ENCODE measurements at regions not wholly inside any gene's neighbourhood (a gene's known extent, or its start where the extent isn't known, plus 50 kb on each side); places are given as distances from the start of the nearest gene placed in this dataset.

DNA sequence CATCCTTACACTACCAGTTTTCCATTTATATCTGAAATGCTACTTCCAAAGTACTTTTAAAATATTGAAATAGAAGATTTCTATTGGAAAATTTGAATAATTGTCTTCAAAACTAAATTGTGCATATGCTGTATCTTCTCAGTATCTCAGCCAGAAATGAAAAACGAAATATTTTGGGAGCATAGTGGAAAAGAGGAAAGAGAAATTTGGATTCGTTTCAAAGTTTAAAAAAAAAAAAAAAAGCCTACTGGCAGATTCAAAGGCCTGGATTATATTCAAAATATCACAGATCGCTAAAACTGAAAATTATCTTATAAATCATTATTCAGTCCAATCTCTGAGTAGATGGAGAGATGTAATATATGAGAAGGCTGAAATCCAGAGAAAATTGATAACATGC lies 440.7 kb downstream of the TAF11L14 start:
- intact Hi-C loops (cut with DNase I) = no loop called here
- DNase-seq (ENCODE audit: low spot score) = no peak

DNA sequence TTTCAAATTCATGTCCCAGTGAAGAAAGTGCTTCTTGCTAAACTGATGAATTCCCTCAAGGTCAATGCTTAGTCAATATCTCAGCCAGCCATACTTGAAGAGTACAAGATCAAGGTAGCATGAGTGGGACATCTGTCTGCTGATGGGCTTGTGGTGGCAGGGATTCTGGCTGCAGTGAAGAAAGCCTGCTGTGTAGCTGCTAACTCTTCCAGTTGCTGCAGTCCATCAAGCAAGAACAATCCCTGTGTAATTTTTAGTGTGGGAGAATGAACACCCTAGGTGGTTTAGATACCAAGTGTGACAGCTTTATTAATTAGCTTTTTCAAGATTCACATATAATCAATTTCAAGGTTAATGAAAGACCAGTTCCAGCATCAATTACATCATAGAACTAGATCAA lies 443.9 kb downstream of the TAF11L14 start:
- no peak for DNase-seq (ENCODE audit: low spot score)
- intact Hi-C loops (cut with DNase I) = no loop called here

DNA sequence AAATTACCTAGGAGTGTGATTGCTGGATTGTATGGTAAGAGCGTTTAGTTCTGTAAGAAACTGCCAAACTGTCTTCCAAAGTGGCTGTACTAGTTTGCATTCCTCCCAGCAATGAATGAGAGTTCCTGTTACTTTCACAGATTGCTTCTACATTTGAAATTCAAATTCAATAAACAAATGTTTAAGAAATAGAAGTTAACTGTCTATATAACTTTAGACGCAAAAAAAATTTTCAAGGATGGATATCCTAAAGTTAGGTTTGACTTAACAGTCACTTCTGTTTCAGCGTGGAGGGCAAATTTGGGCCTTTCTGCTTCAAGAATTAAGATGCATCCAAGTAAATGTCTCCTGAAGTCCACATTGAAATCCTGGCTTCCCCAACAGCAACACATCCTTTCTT lies 445.6 kb downstream of the TAF11L14 start:
- no peak for DNase-seq (ENCODE audit: low spot score)
- intact Hi-C loops (cut with DNase I) = no loop called here

DNA sequence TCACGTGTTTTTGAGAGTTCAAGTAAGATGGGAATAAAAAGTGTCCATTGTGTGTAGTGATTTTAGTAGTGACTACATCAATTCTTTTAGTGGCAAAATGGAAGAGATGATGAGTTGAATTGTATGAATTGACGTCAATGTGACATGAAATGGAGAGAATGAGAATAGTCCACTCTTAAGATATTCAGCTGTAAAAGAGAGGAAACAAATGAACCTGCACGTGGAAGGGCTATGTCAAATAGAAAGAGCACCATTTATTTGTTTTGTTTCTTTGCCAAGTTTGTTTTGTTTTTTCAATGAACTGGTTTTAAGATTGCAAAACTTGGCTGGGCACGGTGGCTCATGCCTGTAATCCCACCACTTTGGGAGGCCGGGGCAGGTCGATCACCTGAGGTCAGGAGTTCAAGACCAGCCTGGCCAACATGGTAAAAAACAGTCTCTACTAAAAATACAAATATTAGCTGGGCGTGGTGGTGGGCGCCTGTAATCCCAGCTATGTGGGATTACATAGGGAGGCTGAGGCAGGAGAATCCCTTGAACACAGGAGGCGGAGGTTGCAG lies 453.8 kb downstream of the TAF11L14 start:
- intact Hi-C loops (cut with DNase I) = no loop called here
- DNase-seq (ENCODE audit: low spot score) = no peak

DNA sequence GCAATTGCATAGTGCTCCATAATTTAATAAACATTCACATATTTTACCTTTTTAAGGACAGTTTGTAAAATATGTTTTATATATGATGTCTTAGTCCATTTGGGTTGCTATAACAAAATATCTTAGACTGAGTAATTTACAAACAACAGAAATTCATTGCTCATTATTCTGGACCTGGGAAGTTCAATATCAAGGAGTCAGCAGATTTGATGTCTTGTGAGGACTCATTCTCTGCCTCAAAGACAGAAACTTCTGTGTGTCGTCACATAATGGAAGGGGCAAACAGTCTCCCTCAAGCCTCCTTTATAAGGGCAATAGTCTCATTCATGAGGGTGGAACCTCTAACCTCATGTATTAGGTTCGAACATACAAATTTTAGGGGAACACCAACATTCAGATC lies 455.9 kb downstream of the TAF11L14 start:
- no peak for DNase-seq (ENCODE audit: low spot score)
- intact Hi-C loops (cut with DNase I) = no loop called here

DNA sequence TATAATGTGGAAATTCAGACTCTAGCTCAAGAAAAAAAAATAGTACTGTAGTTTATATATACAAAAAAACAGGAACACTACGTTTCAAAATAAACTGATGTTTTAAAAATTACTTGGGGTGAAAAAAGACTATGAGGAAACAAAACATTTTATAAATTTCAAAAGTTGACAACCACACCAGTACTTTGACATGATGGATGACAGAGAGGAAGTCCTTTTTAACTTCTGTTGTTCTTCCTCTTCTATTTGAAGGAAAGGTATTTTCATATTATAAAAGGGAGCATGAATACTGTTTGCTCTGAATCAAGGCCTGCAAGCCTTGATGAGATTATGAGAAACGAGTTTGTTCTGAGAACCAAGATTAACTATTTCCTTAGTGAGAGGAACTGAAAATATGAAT lies 456.9 kb downstream of the TAF11L14 start:
- no peak for DNase-seq (ENCODE audit: low spot score)
- intact Hi-C loops (cut with DNase I) = no loop called here

DNA sequence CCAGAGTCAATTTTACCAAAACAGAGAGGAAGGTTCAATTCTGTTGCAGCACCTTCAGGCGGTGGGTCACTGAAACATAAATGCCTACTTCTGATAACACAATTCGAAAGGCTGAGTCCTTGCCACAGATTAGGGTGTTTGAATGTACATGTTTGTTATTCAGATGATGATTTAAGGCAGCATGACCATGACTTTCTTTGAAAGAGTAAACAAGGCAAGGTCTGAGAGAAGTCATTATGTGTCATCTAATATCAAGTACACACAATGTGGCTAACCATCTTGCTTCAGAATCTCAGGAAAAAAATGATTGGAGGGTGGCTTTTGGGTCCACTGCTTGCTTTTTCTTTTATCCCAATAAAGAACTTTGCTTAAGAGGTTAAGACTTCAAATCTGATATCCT lies 457.5 kb downstream of the TAF11L14 start:
- DNase-seq (ENCODE audit: low spot score) = no peak
- intact Hi-C loops (cut with DNase I) = no loop called here

DNA sequence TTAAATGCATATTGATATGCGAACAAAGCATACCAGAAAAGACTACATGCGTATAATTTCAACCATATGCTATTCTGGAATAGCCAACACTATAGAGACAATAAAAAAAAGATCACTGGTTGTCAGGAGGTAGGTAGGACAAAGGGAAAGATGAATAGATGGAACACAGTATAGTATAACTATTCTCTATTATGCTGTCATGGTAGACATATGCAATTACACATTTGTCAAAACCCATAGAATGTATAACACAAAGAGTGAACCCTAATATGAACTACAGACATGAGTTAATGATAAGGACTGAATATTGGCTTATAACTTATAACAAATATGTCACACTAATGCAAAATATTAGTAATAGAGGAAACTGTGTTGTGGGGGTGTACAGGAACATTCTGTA lies 460.8 kb downstream of the TAF11L14 start:
- intact Hi-C loops (cut with DNase I) = no loop called here
- no peak for DNase-seq (ENCODE audit: low spot score)

DNA sequence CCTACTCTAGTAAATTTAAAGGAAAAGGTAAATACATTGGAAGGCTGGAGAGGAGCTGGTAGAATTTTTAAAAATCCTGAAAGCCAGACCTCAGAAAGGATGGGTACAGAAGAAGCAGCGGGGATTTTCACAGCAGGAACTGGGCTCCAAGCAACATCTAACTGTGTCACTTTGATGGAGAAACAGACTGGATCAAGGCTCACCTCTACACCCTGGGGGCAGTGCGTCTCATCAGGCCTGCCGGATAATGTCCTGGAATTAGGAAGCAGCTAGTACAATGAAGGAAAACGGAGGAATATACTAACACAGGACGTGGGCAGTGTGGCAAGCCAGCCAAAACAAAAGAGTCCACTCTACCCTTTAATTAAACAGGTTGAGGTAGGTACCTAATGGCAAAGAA lies 463.6 kb downstream of the TAF11L14 start:
- no peak for DNase-seq (ENCODE audit: low spot score)
- intact Hi-C loops (cut with DNase I) = no loop called here

DNA sequence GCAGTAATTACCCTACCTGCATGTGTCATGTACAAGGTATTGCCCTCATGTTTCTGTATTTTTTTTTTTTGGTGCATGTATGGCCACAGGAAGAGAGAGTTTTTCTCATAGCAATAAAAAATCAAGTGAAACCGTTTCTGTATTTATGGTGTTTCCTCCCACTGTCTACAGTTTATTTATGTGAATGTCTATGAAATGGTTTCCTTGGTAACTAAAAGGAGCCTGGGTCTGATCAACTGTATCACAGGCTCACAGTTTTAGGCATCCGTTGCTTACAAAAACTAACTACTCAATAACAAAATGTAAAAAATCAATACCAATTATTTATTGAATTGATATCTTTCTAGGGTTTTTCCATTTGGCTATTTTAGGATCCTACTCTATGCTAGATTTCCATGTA lies 464.4 kb downstream of the TAF11L14 start:
- intact Hi-C loops (cut with DNase I) = no loop called here
- no peak for DNase-seq (ENCODE audit: low spot score)

DNA sequence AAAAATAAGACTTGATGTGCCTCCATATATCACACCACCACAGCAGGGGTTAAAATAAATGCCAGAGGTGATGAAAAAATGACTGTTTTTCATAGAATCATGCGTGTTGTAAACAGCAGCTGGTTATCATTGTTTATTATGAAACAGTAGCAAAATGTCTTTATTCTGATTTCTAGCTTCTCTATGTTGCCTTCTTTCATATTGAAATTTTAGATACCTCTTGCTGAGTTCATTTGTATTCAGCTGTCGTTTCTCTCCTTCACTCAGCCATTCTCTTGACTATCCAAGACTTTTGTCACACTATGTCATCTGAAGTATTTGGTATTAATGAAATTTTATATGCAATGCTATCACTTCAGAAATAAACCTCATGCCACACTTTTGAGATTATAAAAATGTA lies 465.0 kb downstream of the TAF11L14 start:
- intact Hi-C loops (cut with DNase I) = no loop called here
- DNase-seq (ENCODE audit: low spot score) = no peak

DNA sequence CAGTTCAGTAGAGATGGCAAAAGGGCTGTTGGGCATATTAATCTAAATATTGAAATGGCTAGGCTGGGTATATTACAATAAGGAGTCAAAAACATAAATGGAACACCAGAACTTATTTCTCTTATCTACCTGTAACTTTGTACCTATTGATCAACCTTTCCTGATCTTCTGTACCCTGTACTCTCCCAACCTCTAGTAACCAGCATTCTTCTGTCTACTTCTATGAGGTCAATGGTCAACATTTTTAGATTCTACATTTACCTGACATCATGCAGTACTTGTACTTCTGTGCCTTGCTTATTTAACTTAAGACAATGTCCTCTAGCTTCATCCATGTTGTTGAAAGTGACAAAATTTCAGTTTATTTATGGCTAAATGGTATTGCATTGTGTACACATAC lies 467.3 kb downstream of the TAF11L14 start:
- intact Hi-C loops (cut with DNase I) = no loop called here
- DNase-seq (ENCODE audit: low spot score) = no peak

DNA sequence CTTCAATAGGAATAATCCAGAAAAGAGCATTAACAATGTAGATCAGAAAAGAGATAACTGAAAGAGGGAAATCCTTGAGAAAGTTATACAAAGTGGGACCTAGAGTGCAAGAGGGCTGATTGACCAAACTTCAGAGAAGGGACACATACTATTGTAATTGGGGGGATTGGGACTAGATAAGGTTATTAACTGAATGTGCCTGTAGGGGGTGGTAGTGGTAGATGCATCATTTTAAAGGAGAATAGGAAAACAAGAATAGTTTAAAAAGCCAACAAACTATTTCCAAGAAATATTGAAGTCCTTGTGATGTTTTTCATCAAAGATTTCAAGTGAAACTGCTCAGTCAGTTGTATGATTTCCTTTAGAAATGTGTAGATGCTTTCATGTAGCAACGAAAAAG lies 468.5 kb downstream of the TAF11L14 start:
- no peak for DNase-seq (ENCODE audit: low spot score)
- intact Hi-C loops (cut with DNase I) = no loop called here

DNA sequence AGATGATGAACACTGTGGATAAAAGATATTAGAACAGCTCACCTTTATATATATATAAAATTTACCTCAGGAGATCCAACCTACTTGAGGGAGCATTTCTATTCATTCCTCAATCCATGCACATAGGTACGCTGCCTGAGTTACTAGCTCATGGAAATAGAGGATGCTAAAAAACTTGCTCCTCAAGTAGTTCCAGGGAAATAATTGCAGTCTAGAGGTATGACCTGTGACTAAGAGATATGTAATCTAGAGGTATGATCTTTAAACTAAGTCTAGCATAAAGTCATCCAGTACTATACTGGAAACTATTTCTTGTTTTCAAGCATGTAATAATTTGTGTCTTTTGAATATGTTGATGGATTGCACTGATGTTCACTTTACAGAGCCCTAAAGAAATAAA lies 471.2 kb downstream of the TAF11L14 start:
- no peak for DNase-seq (ENCODE audit: low spot score)
- intact Hi-C loops (cut with DNase I) = no loop called here

DNA sequence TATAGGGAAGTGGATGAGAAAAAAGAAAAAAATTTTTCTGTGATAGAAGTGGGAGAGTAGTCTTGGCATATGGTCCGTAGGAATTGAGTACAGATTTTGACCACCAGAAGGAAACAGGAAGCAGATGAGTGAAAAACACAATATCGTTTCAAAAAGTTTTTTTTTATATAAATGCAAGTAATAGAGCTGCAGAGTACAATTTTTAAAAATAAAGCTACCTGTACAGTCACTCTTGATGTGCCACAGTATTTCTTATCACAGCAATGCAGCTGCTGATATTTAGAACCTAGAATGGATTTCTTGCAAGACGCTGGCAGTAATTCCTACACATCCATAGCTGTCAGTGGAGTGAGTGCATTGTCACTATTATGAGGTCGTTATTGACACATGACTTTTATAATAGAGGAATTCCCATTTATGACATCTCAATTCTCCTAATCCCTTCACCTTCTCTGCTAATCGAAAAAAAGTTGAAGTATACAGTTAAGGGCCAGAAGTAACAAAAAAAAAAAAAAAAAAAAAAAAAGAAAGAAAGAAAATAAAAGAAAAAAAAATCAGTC lies 477.7 kb downstream of the TAF11L14 start:
- intact Hi-C loops (cut with DNase I) = no loop called here
- no peak for DNase-seq (ENCODE audit: low spot score)

DNA sequence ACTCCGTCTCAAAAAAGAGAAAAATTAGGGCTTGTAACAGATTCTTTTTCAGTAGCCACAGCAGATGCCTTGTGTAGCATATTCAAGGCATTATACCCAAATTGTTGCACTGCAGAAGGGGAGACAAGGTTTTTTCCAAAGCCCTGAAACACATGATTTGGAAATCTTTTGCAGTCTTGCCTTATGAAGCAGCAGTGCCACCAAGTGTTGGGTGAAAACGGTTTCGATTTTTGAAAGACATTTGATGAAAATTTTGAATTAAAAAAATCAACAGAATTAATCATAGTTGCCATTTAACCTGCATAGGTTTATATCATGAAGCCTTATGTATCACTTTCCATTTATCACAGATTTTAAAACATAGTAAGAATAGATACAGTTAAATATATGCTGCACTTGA lies 479.5 kb downstream of the TAF11L14 start:
- no peak for DNase-seq (ENCODE audit: low spot score)
- intact Hi-C loops (cut with DNase I) = no loop called here

DNA sequence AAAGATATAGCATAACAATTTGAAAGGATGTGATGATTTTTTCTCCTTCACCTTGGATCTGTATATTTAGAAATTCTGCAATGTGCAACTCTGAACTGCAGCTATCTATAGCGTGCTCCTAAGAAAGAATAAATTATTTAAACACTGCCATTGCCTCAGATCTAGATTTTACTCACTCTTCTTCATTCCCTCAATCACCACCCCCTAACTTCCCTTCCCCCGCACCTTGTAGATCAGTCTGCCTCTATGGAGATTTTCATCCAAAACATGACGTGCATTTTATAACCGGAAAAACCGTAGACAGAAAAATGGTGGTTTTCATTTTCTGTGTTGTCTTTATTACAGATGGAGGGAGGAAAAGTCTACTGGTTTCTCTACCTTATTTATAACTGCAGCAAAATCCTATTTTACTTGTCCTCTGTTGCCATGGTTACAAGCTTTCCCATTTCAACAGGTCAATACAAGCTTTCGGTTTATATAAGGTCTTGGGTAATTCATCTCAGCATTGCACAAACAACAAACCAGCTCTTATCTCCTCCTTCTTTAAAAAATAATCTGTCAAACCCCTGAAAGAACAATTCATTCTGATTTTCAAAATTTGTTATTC lies 480.0 kb downstream of the TAF11L14 start:
- DNase-seq (ENCODE audit: low spot score) = no peak
- intact Hi-C loops (cut with DNase I) = no loop called here

DNA sequence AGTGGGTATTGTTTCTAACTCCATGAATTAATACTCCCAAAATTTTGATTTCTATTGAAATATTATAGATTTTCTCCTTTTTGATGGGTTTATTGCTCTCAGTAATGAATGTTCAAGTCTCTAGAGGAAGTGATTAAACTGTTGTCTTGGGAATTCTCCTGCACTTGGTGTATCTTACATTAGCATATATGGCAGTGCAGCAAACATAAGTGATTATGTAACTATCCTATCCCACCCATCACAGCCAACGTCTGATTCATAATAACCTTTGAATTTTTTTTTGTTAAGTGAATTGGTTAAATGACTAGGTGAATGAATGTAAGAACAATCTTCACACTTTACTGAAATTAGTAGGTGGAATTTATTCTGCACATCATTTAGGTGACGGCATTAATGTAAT lies 483.7 kb downstream of the TAF11L14 start:
- no peak for DNase-seq (ENCODE audit: low spot score)
- intact Hi-C loops (cut with DNase I) = no loop called here

DNA sequence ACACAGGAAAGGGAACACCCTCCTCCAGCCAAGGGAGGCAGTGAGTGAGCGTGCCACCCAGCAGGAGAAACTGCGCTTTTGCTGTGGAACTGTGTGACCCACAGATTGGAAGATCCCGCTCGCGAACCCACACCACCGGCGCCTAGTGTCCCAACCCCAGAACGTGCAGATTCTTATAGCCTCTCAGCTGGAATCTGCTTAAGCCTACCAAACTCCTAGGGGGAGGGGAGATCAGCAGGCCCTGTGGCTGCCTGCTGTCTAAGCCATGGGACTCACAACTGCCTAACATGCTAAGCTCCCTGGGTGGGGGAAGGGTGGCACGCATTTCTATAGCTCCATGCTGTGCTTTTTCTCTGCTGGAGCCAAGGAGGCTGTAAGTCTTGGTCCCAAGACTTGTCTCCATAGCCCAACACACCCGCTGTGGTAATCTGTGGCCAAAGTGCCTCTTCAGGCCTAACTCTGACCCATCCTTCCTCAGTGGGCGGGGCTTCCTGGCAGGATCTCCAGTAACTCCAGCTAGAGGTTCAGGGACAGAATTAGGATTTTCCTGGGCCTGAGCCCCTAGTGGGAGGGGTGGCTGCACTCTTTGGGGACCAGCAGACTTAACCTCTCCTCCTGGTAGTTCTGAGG lies 485.0 kb downstream of the TAF11L14 start:
- DNase-seq (ENCODE audit: low spot score) = no peak
- intact Hi-C loops (cut with DNase I) = no loop called here

DNA sequence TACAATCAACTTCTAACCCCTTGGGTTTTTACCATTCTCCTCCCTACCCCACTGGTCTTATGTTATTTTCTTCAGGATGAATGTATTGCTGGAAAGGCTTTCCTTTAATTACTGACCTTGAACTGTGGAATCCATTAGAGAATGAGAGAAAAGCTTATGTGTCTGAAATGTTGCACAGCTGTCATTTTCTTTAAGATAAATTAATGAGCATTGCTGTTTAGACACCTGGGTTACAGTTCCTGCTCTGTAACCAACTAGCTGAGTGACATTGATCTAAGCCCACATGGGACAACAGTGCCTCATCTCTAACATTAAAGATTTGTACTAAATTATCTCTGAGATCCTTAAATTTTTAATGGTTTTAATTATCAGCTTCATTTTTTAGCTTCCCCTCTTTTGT lies 507.0 kb downstream of the TAF11L14 start:
- DNase-seq (ENCODE audit: low spot score) = no peak
- intact Hi-C loops (cut with DNase I) = no loop called here

DNA sequence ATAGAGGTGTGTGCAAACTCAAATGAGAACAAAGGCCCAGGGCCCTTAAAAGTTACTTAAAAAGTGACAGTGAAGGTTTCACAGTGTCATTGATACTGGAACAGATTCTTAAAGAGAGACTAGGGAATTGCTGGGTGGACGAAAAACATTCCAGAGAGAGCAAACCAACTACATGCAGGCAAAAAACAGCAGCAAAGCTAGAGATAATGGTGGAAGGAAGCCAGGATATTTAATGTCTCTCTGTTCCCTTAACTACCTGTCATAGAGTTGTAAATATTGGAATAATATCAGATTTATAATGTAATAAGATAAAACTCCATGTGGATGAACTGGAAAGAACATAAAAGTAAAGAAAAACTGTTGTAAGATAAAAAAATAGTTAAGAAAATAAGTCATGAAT lies 508.6 kb downstream of the TAF11L14 start:
- intact Hi-C loops (cut with DNase I) = no loop called here
- no peak for DNase-seq (ENCODE audit: low spot score)
